ENCODE measurements at regions not wholly inside any gene's neighbourhood (a gene's known extent, or its start where the extent isn't known, plus 50 kb on each side); places are given as distances from the start of the nearest gene placed in this dataset.
A peak's percentile ranks its signal among the peaks of the same experiment; 100 is the strongest.

- WGBS, 2 donors = 85 to 93% methylated on average over 6 of the region's 6 CpGs
- intact Hi-C loops (cut with DNase I; ENCODE audit: low total_unique reads) = no loop called here
- no peak overlapping the region for H3K4me3 ChIP-seq (ENCODE audit: low read depth, poor library complexity, severe bottlenecking)
- TF ChIP-seq CTCF (IDR thresholded peaks at IDR 0.05) (no peak), POLR2A (IDR thresholded peaks at IDR 0.05) (no peak)
- DNase-seq (ENCODE audit: low spot score in 2 of 2) = peak in 1 of 2 donors; percentile 63
Measured at GRCh38 chr1:5515501-5515900, 476.7 kb downstream of the NPHP4 start.

DNA sequence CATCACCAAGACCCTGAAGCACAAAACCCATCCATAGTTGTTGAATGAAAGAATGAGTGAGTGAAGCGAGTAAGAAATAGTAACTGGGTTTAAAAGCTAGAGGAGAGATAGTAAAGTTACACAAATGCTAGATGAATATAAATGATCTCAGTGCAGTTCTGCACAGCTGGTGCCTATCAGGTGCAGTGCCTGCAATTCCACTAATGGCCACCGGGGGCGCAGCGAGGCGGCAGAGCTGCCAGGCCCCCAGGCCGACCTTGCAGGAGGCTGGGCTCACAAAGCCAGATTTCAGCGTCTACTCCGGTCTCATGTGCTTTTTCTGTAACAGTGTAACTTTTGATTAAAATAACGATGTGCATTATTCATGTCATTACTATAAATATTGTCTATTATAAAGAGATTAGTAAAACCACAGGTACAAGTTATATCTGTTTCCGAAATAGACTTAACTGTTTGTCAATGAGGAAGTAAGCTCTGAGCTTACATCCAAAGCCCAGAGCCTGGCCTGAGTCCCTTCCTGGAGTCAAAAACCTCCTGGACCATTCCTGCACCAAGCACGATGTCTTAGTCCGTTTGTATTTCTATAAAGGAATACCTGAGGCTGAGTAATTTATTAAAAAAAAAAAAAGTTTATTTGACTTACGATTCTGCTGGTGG is 477.6 kb downstream of the NPHP4 start:
- 20% methylated on average over 13 of the region's 13 CpGs for WGBS, 2 donors

GRCh38 chr1:5513846-5514526 is 478.2 kb downstream of the NPHP4 start:
- H3K4me3 ChIP-seq (ENCODE audit: low read depth, poor library complexity, severe bottlenecking) = no peak overlapping the region
- DNase-seq (ENCODE audit: low spot score in 2 of 2) = no peak
- 49 to 59% methylated on average over 7 of the region's 7 CpGs for WGBS, 2 donors
- TF ChIP-seq CTCF (IDR thresholded peaks at IDR 0.05) (no peak), POLR2A (IDR thresholded peaks at IDR 0.05) (no peak)
- intact Hi-C loops (cut with DNase I; ENCODE audit: low total_unique reads) = no loop called here

More for the DNA sequence above, 477.6 kb downstream of the NPHP4 start:
- TF ChIP-seq POLR2A (IDR thresholded peaks at IDR 0.05) = no peak
- TF ChIP-seq CTCF (IDR thresholded peaks at IDR 0.05) = peak in 1 of 3 donors; percentile 79
- intact Hi-C loops (cut with DNase I; ENCODE audit: low total_unique reads) = no loop called here
- no peak overlapping the region for H3K4me3 ChIP-seq (ENCODE audit: low read depth, poor library complexity, severe bottlenecking)
- peak in 1 of 2 donors; percentile 92 for DNase-seq (ENCODE audit: low spot score in 2 of 2)

DNA sequence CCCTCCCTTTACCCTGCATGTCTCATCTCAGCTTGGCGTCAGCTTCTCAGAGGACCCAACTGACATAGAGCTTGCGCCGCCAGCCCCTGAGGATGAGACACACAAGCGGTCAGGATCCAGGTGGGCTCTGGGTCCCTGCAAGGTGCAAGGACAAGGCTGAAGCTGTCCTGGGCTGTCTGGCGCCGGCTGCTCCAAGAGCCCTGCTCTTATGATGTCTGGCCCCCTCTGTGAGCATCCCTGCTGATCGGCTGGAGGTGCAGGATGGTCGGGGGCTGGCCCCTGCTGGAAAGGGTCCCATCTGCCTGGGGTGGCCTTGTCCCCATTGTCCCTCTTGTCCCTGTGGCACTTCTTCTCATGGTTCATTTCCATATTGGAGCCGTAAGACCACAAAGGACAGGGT is 479.0 kb downstream of the NPHP4 start:
- DNase-seq (ENCODE audit: low spot score in 2 of 2) = no peak
- 88 to 93% methylated on average over 5 to 9 of the region's 9 CpGs for WGBS, 2 donors
- TF ChIP-seq POLR2A (IDR thresholded peaks at IDR 0.05) (no peak), CTCF (IDR thresholded peaks at IDR 0.05) (no peak)
- H3K4me3 ChIP-seq (ENCODE audit: low read depth, poor library complexity, severe bottlenecking) = no peak overlapping the region
- intact Hi-C loops (cut with DNase I; ENCODE audit: low total_unique reads) = no loop called here

- no peak overlapping the region for H3K4me3 ChIP-seq (ENCODE audit: low read depth, poor library complexity, severe bottlenecking)
- TF ChIP-seq POLR2A (IDR thresholded peaks at IDR 0.05) = no peak
- no peak for TF ChIP-seq CTCF (IDR thresholded peaks at IDR 0.05)
- intact Hi-C loops (cut with DNase I; ENCODE audit: low total_unique reads) = no loop called here
- no peak for DNase-seq (ENCODE audit: low spot score in 2 of 2)
- WGBS, 2 donors = 55 to 57% methylated on average over 9 of the region's 9 CpGs
Measured at GRCh38 chr1:5511381-5512097, 480.7 kb downstream of the NPHP4 start.

Data from lower leg skin (tissue), 4 donors.